Medulla oblongata (tissue), 1 donor: ENCODE measurements at regions not wholly inside any gene's neighbourhood (a gene's known extent, or its start where the extent isn't known, plus 50 kb on each side); places are given as distances from the start of the nearest gene placed in this dataset.
"Not testable (repeated sequence)": the region's sequence is repeated elsewhere in the genome, so short reads cannot be mapped to it uniquely, and the experiment has no call there.

Experiments
- DNase-seq: peaks from one replicate; pipeline ENCODE4 v3.0.0-alpha.2; 2015; ENCODE audit errors: extremely low spot score

DNA sequence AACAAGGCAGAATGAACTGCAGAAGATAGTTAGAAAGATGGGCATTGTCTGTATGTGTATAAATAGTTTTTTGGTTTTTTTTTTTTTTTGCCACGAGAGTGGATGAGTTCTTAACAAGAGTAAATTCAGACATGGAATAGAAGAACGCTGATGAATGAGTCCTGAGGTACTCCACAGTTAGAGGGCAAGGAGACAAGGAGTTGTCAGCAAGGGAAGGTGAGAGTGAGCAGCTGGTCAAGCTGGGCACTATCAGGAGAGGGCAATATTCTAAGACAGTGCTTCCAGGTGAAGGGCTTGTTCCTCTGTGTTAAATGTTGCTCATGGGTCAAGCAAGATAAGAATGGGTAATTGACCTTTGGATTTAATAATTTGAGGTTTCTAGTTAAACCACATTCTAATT lies 138.6 kb upstream of the FAM78B start:
- DNase-seq, result no peak

DNA sequence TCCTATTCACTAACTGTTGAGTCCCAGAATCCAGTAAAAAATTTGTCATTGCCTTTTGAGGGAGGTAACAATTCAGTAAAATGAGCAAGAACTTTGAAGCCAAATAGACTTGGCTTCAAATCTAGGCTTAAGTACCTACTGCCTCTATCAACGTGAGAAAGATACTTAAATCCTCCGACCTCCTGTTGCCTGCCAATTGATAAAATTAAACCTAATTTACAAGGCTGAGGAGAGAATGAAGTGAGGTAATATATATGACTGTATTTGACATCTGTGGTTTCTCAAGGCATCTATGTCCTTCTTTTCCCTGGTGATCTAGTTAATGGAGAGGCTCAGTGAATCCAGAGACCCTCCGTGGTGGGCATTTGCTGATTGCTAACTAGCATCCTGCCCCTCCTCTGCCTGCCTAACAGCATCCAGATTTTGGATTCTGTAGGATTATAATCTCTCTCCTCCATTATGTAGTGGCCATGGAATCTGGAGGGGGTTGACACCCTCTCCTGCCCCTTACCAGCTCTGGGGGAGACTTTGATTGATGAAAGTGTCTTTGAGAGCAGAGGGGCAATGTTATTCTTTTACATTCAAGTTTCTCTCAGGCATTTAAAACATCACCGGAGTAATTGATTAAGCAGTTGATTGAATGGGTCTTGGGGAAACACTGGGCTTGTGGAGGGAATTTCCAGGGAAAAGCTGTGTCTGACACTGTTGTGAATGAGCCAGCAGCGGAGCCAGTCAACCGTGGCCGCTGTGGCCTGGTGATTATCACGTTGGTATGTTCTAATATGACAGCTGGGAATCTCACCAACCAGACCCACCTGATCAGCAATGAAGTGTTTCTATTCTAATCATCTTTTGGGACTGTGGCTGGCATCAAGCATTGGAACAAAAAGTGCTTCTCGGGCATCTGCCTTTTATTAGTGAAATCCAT lies 140.7 kb upstream of the FAM78B start:
- DNase-seq, result no peak

DNA sequence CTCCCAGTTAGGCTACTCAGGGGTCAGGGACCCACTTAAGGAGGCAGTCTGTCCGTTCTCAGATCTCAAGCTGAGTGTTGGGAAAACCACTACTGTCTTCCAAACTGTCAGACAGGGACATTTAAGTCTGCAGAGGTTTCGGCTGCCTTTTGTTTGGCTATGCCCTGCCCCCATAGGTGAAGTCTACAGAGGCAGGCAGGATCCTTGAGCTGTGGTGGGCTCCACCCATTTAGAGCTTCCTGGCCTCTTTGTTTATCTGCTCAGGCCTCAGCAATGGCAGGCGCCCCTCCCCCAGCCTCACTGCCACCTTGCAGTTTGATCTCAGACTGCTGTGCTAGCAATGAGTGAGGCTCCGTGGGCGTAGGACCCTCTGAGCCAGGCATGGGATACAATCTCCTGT lies 149.5 kb upstream of the FAM78B start:
- DNase-seq, result not testable (repeated sequence)

DNA sequence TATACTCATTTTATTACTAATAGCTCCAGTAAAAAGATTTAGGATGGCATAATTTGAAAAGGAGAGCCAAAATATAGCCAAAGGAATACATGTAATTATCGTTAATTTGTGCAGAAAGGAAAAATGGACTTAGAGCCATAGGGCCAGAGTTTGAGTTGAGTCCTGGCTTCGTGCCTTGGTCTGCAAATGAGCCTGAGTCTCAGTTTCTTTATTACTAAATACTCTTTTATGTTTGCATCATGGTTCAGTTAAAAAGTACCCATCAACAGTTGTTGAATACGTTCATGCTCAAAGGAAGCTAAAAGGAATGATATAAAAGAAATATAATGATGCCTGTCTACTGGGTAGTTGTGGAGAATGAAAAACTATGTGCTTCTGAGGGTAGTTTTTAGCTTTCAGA lies 155.7 kb upstream of the FAM78B start:
- no peak for DNase-seq

DNA sequence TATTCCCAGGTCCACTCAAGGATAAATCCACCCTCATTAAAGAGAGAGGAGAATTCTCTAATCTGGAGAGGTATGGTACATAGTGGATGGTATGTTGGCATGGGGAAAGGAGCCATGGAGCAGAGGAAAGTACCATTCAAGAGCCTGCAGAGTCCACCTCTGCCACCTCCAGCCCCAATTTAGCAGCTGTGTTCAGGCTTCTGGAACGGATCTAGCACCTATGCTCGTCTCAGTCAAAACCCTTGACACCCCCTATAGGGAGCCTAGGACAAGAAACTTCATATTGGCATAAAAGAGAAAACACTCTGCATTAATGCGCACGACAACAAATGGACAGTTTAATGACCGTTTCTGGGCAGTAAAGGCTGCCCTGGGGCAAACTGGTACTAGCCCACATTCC lies 161.1 kb upstream of the FAM78B start:
- DNase-seq, result no peak

DNA sequence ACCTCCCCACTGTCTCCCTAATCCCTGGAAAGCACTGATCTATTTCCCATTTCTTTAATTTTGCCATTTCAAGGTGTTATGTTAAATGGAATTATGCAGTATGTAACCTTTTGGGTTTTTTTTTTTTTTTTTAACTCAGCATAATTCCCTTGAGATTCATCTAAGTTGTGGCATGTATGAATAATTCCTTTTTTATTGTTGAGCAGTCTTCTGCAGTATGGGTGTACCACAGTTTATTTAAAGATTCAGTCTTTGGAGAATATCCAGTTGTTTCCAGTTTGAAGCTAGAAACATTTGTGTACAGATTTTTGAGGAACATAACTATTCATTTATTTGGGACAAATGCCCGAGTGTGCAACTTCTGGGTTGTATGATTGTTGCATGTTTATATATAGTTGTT lies 162.2 kb upstream of the FAM78B start:
- no peak for DNase-seq

DNA sequence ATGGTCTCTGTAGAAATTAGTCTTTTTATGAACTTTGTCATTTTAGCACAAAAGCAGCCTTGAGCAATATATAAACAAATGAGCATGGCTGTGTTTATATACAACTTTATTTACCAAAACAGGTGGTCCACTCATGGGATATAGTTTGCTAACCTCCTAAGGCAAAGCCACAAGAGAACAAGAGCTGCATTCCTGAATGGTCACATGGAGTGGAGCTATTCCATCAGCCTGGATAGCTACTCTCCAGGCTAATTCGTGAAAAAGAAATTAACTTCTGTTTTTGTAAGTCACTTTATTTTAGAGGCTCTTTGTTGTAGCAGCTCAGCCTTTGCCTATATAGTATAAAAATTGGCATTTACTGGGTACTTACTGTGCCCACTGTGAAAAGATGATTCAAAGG lies 163.3 kb upstream of the FAM78B start:
- DNase-seq, result no peak

DNA sequence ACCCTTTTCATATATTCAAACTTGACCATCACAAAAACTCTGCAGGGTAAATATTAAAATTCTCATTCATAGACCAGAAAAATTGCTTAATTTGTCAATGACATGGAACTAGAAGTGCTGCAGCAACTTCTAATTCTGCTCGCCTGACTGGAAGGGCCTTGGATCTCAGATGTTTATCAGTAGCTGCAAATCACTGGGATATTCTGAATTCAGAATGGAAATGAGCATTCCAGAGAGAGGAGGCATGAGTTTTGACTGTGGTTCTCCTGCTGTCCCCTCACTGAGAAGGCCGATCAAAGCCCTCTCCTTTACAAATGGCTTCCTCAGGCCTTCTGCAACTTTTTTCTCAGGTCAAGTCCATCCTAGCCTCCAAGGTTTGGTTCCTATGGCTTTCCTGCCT lies 171.3 kb upstream of the FAM78B start:
- DNase-seq, result no peak

DNA sequence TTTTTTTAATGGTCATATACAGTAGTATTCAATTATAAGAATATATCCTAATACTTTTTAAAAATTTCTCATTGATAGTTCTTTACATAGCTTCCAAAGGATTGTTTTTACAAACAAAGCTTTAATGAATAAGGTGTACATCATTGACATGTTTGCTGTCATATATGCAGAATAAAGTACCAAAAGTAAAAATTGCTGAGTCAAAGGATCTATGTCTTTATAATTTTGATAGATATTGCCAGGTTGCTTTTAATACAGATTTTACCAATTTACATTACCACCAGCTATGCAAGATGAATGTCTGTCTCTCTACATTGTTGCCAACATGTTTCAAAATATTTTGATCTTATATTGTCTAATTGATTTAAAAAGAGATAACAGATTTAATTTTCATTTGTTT lies 173.9 kb upstream of the FAM78B start:
- no peak for DNase-seq

DNA sequence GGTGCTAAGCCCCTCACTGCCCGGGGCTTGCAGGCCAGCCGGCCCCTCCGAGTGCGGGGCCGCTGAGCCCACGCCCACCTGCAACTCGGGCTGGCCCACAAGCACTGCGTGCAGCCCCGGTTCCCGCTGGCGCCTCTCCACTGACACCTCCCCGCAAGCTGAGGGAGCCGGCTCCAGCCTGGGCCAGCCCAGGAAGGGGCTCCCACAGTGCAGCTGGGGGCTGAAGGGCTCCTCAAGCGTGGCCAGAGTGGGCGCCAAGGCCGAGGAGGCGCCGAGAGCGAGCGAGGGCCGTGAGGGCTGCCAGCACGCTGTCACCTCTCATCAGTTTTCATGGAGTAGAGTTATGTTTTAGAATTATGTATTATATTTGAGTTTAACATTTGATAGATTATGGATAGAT lies 176.5 kb upstream of the FAM78B start:
- no peak for DNase-seq

DNA sequence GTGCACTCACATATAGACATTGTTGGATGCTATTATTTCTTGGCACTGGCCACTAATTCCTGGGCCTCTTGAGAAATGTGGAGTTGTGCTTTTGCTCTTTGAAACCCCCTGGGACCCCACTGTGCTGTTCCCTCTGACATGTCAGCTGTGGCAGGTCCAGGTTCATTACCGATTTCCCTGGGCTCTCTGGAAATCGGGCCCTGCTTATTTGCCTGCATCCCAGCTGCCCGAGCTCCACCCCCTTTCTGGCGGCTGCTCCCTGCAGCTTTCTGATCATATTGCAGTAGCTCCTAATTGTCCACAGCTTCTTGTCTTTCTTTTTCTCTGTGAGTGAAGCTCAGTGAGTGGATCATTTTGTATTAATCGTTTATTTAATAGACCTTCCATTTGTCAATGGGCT lies 183.7 kb upstream of the FAM78B start:
- DNase-seq, result no peak

DNA sequence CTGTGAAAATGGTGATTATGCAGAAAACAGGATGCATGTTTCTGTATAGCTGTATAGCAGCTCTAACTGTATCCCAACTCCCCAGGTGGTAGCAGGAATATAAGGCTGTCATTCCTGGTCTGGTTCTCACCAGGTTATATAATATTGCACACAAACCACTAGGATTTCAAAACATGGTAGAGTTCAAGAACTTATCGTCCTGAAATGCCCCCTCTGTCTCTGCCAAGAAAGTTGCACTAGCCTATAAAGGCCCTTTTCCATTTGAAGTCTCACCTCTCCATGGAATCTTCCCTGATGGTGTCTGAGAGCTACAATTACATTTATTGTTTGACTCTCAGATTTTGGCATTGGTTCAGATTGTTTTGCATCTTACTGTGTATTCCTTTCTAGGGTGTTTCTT lies 184.9 kb upstream of the FAM78B start:
- no peak for DNase-seq

DNA sequence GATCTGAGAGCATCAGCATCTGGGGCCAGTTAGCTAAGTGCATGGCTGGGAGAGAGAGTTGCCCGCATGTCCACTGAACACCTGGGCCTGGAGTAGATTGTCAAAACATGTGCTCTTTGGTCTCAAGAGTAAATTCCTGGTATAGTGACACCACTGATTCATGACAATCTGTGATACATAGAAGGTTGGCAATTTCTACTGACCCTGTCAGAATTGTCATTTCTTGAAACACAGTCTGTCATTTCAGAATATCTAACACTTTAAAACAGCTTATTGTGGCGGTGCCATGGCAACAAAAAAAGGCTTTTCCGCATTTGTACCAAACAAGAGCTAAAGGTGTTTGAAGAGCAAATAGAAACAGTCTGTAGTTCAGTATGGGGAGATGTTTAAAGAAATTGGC lies 186.4 kb upstream of the FAM78B start:
- DNase-seq, result no peak

DNA sequence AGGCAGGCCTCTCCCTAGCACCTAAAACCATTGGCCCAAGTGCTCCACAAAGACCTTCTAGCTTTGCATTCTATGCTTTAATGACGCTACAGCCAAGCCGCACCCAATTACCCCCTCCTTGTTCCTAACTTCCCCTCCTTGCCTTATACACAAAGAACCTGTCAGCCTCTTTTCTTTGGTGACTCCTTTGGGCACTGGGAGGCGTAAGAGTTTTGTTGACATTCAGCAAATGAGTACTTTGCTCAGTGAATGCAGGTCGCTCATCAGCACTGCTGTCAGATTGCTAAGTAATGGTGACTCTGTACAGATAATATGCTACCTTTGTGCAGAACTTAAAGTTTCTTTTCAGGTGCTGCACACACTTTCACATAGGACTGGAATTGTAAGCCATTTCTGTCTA lies 187.6 kb upstream of the FAM78B start:
- no peak for DNase-seq

DNA sequence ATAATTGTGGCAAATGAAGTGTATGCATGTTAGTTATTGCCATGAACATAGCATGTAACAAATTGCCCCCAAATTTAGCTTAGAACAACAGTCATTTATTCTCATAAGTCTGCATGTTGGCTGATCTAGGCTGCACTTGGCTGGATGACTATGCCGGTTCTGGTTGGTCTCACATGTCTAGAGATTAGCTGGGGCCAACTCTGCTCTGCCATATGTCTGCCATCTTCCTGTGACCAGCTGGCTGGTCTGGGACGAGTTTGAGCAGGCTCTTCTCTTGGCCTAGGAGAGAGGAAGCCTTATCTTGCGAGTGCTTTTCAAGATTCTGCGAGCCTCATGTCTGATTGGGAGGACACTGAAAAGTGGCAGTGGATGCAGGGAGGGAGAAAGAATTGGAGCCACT lies 198.3 kb upstream of the FAM78B start:
- no peak for DNase-seq

DNA sequence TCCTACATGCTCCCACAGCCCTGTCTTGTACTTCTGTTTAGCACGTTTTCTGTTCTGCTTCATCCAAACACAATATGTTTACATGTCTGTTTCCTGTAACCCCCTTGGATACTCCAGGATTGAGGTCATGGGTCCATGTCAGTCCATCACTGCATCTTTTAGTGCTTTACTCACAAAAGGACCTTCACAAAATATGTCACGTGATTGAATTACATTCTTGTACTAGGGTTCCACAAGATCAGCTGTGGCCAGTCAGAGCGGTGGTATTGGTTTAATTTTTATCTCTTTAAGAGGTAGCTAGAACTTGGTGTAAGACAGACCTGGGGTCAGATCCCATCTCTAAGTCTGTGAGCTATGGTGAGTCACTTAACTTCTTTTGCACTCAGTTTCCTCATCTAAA lies 201.2 kb upstream of the FAM78B start:
- DNase-seq, result no peak

DNA sequence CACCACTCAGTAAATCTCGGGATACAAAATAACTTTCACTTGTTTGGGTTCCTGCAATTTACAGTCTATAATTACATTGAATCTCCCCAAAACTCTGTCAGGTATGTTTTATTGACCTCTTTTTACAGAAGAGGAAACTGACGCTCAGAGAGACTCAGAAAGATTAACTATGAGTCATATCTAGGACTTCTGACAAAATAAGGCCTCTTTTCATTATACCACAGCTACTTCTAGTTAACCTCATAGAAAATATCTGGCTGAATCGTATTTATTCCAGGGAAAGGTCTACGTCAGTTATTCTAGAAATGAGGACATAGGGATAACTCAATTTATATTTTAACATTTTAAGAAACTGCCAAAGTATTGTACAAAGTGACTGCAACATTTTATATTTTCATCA lies 211.1 kb upstream of the FAM78B start:
- DNase-seq, result no peak

DNA sequence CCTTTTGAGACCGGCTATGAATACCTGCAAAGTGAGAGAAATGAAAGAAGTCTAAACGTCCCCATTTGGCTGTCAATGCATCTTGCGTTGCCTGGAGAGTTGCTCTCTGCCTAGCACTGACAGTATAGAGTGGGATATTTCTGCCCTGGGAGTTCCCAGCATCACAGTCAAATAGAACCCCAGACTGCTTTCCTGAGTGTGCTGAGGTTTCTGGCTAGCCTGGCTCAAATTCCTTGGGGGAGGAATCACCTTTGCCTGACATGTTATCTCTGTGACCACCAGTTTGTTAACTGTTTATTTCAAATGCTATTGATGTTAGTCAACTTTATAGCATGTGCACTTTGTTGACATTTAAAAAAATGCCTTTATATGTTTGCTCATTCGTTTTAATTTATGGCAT lies 212.0 kb upstream of the FAM78B start:
- DNase-seq, result no peak

DNA sequence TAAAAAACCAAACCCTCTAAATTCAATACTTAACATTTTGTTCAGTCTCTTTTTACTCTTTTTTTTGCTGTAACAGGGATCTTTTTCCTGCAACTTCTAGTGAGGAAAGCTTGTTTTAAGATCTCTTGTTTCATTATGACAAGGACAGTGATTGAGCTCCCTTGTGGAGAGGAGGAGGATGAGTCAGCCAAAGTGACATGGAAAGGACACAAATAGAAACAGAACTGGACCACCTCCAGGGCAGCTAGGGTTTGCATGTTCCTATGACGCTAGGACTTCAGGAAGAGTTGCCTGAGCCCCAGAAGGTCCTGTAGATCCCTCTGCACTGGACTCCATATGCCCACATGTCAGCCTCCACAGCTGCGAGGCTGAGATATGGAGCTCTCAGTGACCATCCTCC lies 212.6 kb upstream of the FAM78B start:
- no peak for DNase-seq

DNA sequence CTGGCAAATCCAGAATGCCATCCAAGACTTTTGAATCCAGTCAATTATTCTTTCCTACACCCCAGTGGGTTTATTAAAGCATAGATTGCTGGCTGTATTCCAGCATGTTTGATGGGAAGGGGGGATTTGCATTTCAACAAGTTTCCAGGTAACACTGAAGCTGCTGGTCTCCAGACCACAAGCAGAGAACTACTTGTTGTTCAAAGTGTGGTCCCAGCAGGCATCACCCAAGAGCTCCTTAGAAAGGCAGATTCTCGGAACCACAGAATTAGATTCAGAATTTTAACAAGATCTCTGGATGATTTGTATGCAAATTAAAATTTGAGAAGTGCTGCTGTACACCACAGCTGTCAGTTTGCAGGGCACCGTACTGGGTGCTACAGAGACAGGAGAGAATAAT lies 216.3 kb upstream of the FAM78B start:
- DNase-seq, result no peak

DNA sequence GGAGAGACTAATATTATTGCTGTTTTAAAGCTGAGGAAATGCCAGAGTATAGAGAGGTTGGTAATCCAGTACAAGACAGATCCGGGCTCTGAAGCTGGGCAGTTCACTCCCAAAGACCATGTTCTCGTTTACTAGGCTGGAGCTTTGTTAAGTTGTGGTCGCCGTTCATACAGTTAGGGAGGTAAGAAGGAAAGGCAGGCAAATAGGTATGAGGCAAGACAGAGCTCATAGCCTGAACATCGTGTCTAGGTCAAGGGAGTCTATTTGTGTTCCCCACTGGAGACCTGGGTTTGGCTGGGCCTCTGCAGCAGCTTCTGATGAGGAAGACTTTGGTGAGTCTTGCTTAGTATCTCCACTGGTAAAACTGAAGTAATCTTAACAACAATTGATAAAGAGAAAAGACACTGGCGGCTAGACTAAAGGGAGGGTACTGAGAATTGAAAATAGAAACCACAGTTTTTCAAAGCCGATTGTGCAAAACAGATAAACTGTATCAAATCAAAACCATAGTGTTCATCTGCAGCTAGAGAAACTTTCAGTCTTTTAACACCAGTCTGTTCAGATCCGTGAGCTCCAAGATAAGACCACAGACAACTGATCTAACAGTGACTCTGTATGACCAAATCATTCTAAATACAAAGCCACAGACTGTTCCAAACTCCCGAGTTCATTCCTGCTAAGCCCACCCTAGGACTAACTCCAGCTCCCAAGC lies 217.0 kb upstream of the FAM78B start:
- no peak for DNase-seq

DNA sequence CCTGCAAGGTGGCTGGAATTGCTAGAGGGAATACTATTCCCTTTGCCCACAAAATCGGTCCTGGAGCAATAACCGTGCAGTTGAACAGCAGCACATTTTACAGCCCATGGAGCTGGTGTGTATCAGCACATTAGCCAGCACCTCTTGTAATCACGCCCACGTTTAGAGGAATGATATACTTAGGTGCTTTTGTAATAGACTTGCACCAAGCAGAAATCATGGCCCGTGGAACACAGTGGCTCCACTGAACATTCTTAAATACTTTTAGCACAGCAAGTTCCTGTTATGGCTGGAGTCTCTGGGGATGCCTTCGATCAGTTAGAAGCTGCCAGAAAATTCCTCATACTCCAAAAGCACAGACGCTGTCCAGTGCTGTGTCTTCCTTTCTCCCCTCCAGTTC lies 218.1 kb upstream of the FAM78B start:
- no peak for DNase-seq

DNA sequence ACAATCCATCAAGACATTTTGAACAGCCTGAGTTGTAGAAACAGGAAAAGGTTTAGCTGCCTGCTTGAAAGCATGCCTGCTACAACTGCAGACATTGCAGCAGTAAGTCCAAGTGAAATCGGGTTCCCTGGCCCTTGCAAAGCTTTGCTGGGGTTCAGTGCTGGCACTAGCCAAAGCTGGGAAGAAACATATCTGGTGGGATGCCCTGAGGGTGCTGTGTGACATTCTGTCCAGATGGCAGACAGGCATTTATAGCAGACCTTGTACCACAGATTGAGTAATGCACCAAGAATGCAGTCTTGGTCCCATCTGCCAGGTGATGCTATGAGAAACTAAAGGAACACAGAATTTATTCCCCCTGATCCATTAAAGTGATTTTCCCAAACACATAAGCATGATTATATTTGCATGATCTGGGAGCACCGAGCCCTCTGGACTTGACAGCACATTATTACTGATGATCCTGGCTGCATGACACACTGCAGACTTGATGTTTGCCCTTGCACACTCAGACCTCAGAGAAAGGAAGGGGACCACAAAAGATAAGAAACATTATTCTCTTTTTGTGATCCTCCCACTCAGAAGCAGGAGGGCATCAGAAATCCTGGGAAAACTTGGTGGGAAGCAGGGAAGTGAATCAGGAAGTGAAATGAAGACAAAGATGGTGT lies 223.7 kb upstream of the FAM78B start:
- no peak for DNase-seq
